Esophagus squamous epithelium (tissue), 4 donors: ENCODE measurements at regions not wholly inside any gene's neighbourhood (a gene's known extent, or its start where the extent isn't known, plus 50 kb on each side); places are given as distances from the start of the nearest gene placed in this dataset.

Experiments used
- POLR2A ChIP-seq, 4 donors: fragments of 450-650 bp; IDR thresholded peaks; one replicate each; pipeline ENCODE4 v1.6.1; 2017; ENCODE audit warnings: antibody characterized with exemption in 4 of 4, mild to moderate bottlenecking in 4 of 4, moderate library complexity in 3 of 4
- TF ChIP-seq, protein P1 (sequence below), 6 experiments: fragments of 450-650 bp in 4 of 6; fragments of 200-600 bp in 2 of 6; sonication (generic) in 2 of 6; IDR thresholded peaks; one replicate each; pipeline ENCODE4 v1.5.1; 2016 to 2019; ENCODE audit warnings: antibody characterized with exemption in 6 of 6, mild to moderate bottlenecking in 4 of 6, moderate library complexity in 4 of 6

DNA sequence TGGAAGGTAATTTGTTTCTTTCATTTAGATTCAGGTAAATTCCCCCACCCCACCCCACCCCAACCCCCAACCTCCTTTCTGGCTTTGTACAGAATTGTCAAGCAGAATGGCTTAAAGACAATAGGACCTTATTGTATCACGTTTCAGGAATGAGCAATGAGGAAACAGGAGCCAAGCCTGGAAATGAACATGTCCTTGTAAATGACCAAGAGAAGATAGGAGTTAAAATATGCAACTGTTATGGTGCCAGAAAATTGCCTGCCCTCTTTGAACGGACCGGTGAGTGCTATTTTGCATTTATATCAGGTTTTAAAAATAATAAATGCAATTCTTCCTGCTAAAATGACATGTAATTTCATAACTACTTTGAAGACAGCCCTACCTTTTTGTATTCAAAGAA lies 141.6 kb upstream of the PELI2 start:
- TF ChIP-seq, protein P1, sequence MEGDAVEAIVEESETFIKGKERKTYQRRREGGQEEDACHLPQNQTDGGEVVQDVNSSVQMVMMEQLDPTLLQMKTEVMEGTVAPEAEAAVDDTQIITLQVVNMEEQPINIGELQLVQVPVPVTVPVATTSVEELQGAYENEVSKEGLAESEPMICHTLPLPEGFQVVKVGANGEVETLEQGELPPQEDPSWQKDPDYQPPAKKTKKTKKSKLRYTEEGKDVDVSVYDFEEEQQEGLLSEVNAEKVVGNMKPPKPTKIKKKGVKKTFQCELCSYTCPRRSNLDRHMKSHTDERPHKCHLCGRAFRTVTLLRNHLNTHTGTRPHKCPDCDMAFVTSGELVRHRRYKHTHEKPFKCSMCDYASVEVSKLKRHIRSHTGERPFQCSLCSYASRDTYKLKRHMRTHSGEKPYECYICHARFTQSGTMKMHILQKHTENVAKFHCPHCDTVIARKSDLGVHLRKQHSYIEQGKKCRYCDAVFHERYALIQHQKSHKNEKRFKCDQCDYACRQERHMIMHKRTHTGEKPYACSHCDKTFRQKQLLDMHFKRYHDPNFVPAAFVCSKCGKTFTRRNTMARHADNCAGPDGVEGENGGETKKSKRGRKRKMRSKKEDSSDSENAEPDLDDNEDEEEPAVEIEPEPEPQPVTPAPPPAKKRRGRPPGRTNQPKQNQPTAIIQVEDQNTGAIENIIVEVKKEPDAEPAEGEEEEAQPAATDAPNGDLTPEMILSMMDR (IDR thresholded peaks at IDR 0.05): no peak
- TF ChIP-seq POLR2A (IDR thresholded peaks at IDR 0.05): no peak
